DND-41 (cell line): ENCODE measurements at regions not wholly inside any gene's neighbourhood (a gene's known extent, or its start where the extent isn't known, plus 50 kb on each side); places are given as distances from the start of the nearest gene placed in this dataset.

ENCODE experiments used
- CTCF ChIP-seq: IDR thresholded peaks from 2 replicates; pipeline ENCODE4 v1.5.1; 2012; ENCODE audit warnings: borderline replicate concordance, low read length, moderate library complexity, mild to moderate bottlenecking; ENCODE audit not compliant: poor library complexity, severe bottlenecking; ENCODE audit errors: extremely low read depth
- EZH2 ChIP-seq: IDR thresholded peaks from 3 replicates; pipeline ENCODE4 v1.6.1; 2012; ENCODE audit warnings: borderline replicate concordance, low read depth, mild to moderate bottlenecking, moderate library complexity, low read length, inconsistent platforms; ENCODE audit not compliant: severe bottlenecking

GRCh38 chr2:129459881-129460280, 519.6 kb upstream of the RAB6C start:
- TF ChIP-seq CTCF = no peak
- TF ChIP-seq EZH2 = no peak
